KMS-11 (cell line): ENCODE measurements at regions not wholly inside any gene's neighbourhood (a gene's known extent, or its start where the extent isn't known, plus 50 kb on each side); places are given as distances from the start of the nearest gene placed in this dataset.

Source experiments
- H2AFZ ChIP-seq: fragments of 200-600 bp; sonication (generic); 2 replicates; pipeline ENCODE4 v1.6.1; 2016; ENCODE audit warnings: antibody characterized with exemption, mixed run types, low read depth
- H3K27ac ChIP-seq: fragments of 200-600 bp; sonication (generic); 2 replicates; pipeline ENCODE4 v1.6.1; 2016; ENCODE audit warnings: mild to moderate bottlenecking, mixed run types
- H3K27me3 ChIP-seq: fragments of 200-600 bp; sonication (generic); 2 replicates; pipeline ENCODE4 v1.6.1; 2017; ENCODE audit warnings: mild to moderate bottlenecking, low read depth, mixed run types, moderate library complexity; ENCODE audit not compliant: insufficient read depth
- H3K36me3 ChIP-seq: fragments of 200-600 bp; sonication (generic); 2 replicates; pipeline ENCODE4 v1.6.1; 2017; ENCODE audit warnings: mild to moderate bottlenecking, mixed run types; ENCODE audit not compliant: insufficient read depth
- H3K4me1 ChIP-seq: fragments of 200-600 bp; sonication (generic); 2 replicates; pipeline ENCODE4 v1.6.1; 2016; ENCODE audit warnings: mild to moderate bottlenecking, low read depth, mixed run types; ENCODE audit not compliant: poor library complexity, severe bottlenecking
- H3K4me2 ChIP-seq: fragments of 200-600 bp; sonication (generic); 2 replicates; pipeline ENCODE4 v1.7.0; 2016; ENCODE audit warnings: mild to moderate bottlenecking, mixed run types
- H3K4me3 ChIP-seq: fragments of 200-600 bp; sonication (generic); IDR thresholded peaks from 2 replicates; pipeline ENCODE4 v1.6.1; 2017; ENCODE audit warnings: low read depth, low read length, mixed read lengths; ENCODE audit not compliant: insufficient read depth
- H3K79me2 ChIP-seq: fragments of 200-600 bp; sonication (generic); 2 replicates; pipeline ENCODE4 v1.6.1; 2016; ENCODE audit warnings: low read depth, mixed run types; ENCODE audit not compliant: insufficient read depth
- H3K9ac ChIP-seq: fragments of 200-600 bp; sonication (generic); 2 replicates; pipeline ENCODE4 v1.6.1; 2016; ENCODE audit warnings: mild to moderate bottlenecking, mixed run types
- H4K20me1 ChIP-seq: fragments of 200-600 bp; sonication (generic); 2 replicates; pipeline ENCODE4 v1.6.1; 2016; ENCODE audit warnings: mild to moderate bottlenecking, mixed run types; ENCODE audit not compliant: insufficient read depth
- TF ChIP-seq, protein P1 (sequence below): fragments of 200-600 bp; sonication (generic); conservative IDR thresholded peaks from 2 replicates; pipeline ENCODE4 v1.6.1; 2017; ENCODE audit warnings: low read depth, mild to moderate bottlenecking, antibody characterized with exemption, low read length, moderate library complexity, mixed read lengths

DNA sequence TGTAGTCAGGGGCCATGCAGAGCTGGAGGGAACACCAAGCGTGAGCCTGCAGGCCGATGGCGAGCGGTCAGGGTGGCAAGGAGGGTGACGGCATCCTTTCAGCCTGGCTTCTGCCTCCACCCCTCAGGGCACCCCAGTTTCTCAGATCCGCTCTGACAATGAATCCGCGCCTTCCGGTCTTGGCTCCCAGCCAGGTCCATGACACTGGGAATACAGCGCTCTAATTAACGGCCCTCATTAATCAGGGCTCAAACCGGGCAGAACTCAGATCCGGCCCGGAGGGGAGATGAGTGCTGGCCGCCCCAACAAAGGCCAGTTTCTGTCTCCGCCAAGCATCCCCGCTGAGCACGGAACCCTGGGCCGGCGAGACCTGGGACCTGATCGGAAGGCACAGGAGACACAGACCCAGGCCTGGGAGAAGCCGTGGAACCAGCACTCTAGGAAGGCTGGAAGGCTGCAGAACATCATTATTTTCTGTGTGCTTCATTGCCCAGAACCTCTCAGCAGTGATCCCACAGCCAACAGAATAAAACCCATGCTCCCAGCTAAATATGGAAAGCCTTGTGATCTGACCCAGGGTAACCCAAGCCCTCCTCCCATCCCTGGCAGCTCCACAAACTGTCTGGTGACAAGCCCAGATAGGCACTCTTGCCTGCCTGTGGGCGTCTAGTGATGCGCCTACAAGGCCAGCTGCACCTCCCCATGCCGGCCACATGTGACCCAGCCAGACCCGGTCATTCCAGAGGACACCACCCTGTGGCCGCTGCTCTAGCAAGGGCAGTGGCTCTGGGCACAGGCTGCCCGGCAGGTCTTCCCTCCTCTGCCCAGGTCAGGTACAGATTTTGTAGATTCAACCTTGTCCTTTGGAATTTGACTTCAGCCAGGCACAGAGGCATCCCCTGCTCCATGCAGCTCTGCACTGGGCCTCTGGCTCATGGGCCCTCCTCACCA is 438.7 kb upstream of the MYT1L start:
- no peaks in the 10 kb centered on the region for H3K79me2 ChIP-seq
- H3K4me2 ChIP-seq = no peak overlapping the region
- no peak overlapping the region for H3K4me3 ChIP-seq
- no peaks in the 10 kb centered on the region for H3K27me3 ChIP-seq
- no peaks in the 10 kb centered on the region for H4K20me1 ChIP-seq
- H2AFZ ChIP-seq = no peak overlapping the region
- no peaks in the 10 kb centered on the region for H3K4me1 ChIP-seq
- H3K36me3 ChIP-seq = no peaks in the 10 kb centered on the region
- H3K27ac ChIP-seq = no peak overlapping the region
- TF ChIP-seq, protein P1, sequence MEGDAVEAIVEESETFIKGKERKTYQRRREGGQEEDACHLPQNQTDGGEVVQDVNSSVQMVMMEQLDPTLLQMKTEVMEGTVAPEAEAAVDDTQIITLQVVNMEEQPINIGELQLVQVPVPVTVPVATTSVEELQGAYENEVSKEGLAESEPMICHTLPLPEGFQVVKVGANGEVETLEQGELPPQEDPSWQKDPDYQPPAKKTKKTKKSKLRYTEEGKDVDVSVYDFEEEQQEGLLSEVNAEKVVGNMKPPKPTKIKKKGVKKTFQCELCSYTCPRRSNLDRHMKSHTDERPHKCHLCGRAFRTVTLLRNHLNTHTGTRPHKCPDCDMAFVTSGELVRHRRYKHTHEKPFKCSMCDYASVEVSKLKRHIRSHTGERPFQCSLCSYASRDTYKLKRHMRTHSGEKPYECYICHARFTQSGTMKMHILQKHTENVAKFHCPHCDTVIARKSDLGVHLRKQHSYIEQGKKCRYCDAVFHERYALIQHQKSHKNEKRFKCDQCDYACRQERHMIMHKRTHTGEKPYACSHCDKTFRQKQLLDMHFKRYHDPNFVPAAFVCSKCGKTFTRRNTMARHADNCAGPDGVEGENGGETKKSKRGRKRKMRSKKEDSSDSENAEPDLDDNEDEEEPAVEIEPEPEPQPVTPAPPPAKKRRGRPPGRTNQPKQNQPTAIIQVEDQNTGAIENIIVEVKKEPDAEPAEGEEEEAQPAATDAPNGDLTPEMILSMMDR = no peak
- no peak overlapping the region for H3K9ac ChIP-seq

DNA sequence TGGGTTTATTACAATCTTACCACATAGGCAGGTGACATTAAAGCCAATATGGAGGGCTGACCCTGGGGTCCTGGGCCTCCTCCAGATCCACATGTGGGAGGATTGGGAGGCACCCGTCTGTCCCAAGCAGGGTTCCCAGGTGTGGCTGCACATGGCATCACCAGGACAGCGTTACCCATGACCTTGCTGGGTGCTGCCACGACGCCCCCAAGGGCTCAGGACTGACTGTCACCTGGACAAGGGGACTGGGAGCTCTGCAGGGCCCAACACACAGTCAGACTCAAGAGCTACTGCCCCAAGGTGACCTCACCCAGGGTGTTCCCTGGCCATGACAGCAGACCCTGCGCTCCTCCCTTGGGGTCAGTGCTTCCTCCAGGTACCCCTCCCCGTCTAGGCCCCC is 437.4 kb upstream of the MYT1L start:
- Histone ChIP-seq H3K4me3 (no peak overlapping the region), H3K27me3 (no peaks in the 10 kb centered on the region), H3K27ac (no peak overlapping the region), H3K9ac (no peak overlapping the region), H3K36me3 (no peaks in the 10 kb centered on the region), H3K4me1 (no peaks in the 10 kb centered on the region), H3K79me2 (no peaks in the 10 kb centered on the region), H4K20me1 (no peaks in the 10 kb centered on the region), H3K4me2 (no peak overlapping the region), H2AFZ (no peak overlapping the region)
- TF ChIP-seq, protein P1 = no peak

DNA sequence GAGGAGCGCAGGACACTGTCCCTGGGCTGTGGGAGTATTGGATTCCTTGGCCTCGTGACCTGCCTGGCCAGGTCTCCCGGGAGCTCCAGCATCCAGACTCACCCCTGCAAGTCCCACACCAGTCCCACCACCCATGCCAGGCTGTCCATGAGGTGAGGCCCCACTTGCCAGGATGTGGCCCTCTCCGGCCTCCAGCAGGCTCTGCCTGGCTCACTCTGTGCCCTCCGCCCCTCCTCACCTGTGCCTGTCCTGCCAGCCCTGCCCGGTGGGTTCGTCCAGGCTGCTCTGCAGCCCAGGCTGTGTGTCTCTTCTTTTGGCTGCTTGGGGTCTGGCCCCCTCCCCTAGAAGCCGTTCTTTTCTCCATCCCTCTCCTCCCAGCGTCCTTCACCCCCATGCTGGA is 436.8 kb upstream of the MYT1L start:
- TF ChIP-seq, protein P1 = no peak
- H3K27ac ChIP-seq = no peak overlapping the region
- no peak overlapping the region for H3K4me2 ChIP-seq
- H3K79me2 ChIP-seq = no peaks in the 10 kb centered on the region
- H3K36me3 ChIP-seq = no peaks in the 10 kb centered on the region
- H3K4me3 ChIP-seq = no peak overlapping the region
- no peak overlapping the region for H2AFZ ChIP-seq
- H4K20me1 ChIP-seq = no peaks in the 10 kb centered on the region
- H3K9ac ChIP-seq = no peak overlapping the region
- H3K27me3 ChIP-seq = no peaks in the 10 kb centered on the region
- H3K4me1 ChIP-seq = no peaks in the 10 kb centered on the region

DNA sequence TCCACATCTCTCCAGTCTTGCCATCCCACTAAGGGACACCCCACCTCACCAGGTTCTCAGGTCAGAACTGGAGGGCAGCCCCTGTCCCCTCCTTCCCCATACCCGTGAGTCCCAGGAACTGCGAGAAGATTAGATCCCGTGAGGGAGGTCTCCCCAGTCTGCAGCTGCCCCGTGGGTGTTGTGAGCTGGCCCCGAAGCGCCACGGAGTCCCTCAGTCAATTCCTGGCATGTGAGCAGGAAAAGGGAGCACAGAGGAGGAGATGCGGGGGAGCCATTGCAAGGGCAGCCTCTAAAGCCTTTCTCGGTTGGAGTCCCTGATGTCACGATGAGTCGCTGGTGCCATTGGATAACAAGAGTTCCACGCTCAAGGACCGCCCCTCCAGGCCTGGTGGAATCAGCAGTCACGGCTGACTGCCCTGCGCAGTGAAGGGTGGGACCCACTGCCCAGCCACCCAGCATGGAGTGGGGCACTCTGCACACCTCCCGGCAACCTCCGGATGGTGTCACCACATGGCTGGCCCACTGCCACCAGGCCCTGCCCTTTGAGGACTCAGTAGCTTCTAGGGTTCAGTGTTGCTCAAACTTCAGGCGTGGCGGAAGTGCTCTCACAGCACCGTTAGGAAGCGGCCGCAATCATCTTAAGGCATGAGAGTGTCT is 434.9 kb upstream of the MYT1L start:
- Histone ChIP-seq H3K36me3 (no peaks in the 10 kb centered on the region), H3K27me3 (no peaks in the 10 kb centered on the region), H3K4me1 (no peaks in the 10 kb centered on the region), H3K9ac (no peak overlapping the region), H4K20me1 (no peaks in the 10 kb centered on the region), H3K27ac (no peak overlapping the region), H3K79me2 (no peaks in the 10 kb centered on the region), H3K4me3 (no peak overlapping the region), H3K4me2 (no peak overlapping the region), H2AFZ (no peak overlapping the region)
- TF ChIP-seq, protein P1 = no peak
